IMR-90 (cell line): ENCODE measurements at regions not wholly inside any gene's neighbourhood (a gene's known extent, or its start where the extent isn't known, plus 50 kb on each side); places are given as distances from the start of the nearest gene placed in this dataset.

ENCODE experiments used
- ATAC-seq: fragments of 200-7000 bp; cut with Tn5 transposase; 2 replicates; pipeline ENCODE4 v1.9.1; 2020; ENCODE audit warnings: low read depth, mild to moderate bottlenecking, moderate library complexity
- BruUV-seq: library from RNA; stranded (reverse); fragments of 400-500 nt; replicated peaks from 2 replicates; lab custom pipeline; 2021; lab: Mats Ljungman, UMichigan
- CTCF ChIA-PET: fragments of 300-600 bp; formaldehyde crosslinking; extraction: SDS; loops from one replicate; lab custom pipeline; 2021; ENCODE audit warnings: antibody characterized with exemption; lab: Yijun Ruan, JAX
- POLR2A ChIA-PET: fragments of 300-600 bp; sonication (Branson Sonifier 250); formaldehyde crosslinking; loops from one replicate; lab custom pipeline; 2022; ENCODE audit warnings: antibody characterized with exemption; ENCODE audit not compliant: unreplicated experiment; lab: Charles Lee
- DNase-seq: peaks from one replicate; pipeline ENCODE4 v3.0.0; 2013
- H2AFZ ChIP-seq: replicated peaks from 2 replicates; pipeline ENCODE3; 2013; ENCODE audit warnings: low read length, mild to moderate bottlenecking; ENCODE audit not compliant: poor library complexity
- H2AK5ac ChIP-seq: 2 replicates; pipeline ENCODE4 v1.6.1; 2013; ENCODE audit warnings: low read depth, low read length, inconsistent platforms
- H2AK9ac ChIP-seq: replicated peaks from 2 replicates; pipeline ENCODE3; 2013; ENCODE audit warnings: mild to moderate bottlenecking, low read depth, low read length, moderate library complexity; ENCODE audit not compliant: poor library complexity
- H2BK120ac ChIP-seq: 2 replicates; pipeline ENCODE4 v1.6.1; 2013; ENCODE audit warnings: low read depth, low read length, inconsistent platforms
- H2BK15ac ChIP-seq: 3 replicates; pipeline ENCODE4 v1.6.1; 2013; ENCODE audit warnings: low read depth, low read length, inconsistent platforms
- H2BK20ac ChIP-seq: 2 replicates; pipeline ENCODE4 v1.6.1; 2013; ENCODE audit warnings: low read depth, mild to moderate bottlenecking, inconsistent platforms, low read length, moderate library complexity
- H2BK5ac ChIP-seq: 2 replicates; pipeline ENCODE4 v1.6.1; 2013; ENCODE audit warnings: mild to moderate bottlenecking, low read depth, low read length, inconsistent platforms; ENCODE audit not compliant: poor library complexity, severe bottlenecking
- H3K14ac ChIP-seq: replicated peaks from 2 replicates; pipeline ENCODE4 v1.6.1; 2013; ENCODE audit warnings: low read depth, low read length, inconsistent platforms
- H3K18ac ChIP-seq: 2 replicates; pipeline ENCODE4 v1.6.1; 2013; ENCODE audit warnings: low read depth, low read length, control low read depth
- H3K23ac ChIP-seq: 2 replicates; pipeline ENCODE4 v1.6.1; 2013; ENCODE audit warnings: low read depth, low read length, inconsistent platforms
- H3K27ac ChIP-seq: 2 replicates; pipeline ENCODE4 v1.5.1; 2013; ENCODE audit warnings: mild to moderate bottlenecking, control low read depth, low read length; ENCODE audit not compliant: insufficient read depth
- H3K27me3 ChIP-seq: 2 replicates; pipeline ENCODE4 v1.6.1; 2013; ENCODE audit warnings: low read length; ENCODE audit not compliant: control insufficient read depth, insufficient read depth
- H3K36me3 ChIP-seq: 2 replicates; pipeline ENCODE4 v1.6.1; 2013; ENCODE audit warnings: low read length, mixed read lengths; ENCODE audit not compliant: control insufficient read depth, insufficient read depth
- H3K4ac ChIP-seq: 2 replicates; pipeline ENCODE4 v1.6.1; 2013; ENCODE audit warnings: low read depth, low read length, inconsistent platforms
- H3K4me1 ChIP-seq: 2 replicates; pipeline ENCODE4 v1.6.1; 2013; ENCODE audit warnings: low read length, mixed read lengths; ENCODE audit not compliant: control insufficient read depth, insufficient read depth
- H3K4me2 ChIP-seq: 2 replicates; pipeline ENCODE4 v1.6.1; 2013; ENCODE audit warnings: low read depth, mild to moderate bottlenecking, control low read depth, low read length, moderate library complexity
- H3K4me3 ChIP-seq: 2 replicates; pipeline ENCODE4 v1.5.1; 2013; ENCODE audit warnings: low read depth, mild to moderate bottlenecking, control low read depth, low read length, moderate library complexity; ENCODE audit not compliant: insufficient read depth
- H3K56ac ChIP-seq: 2 replicates; pipeline ENCODE4 v1.6.1; 2013; ENCODE audit warnings: low read length, inconsistent platforms; ENCODE audit not compliant: insufficient read depth; ENCODE audit errors: extremely low read depth
- H3K79me1 ChIP-seq, 2 experiments: 2 replicates each; pipeline ENCODE4 v1.6.1; 2013; ENCODE audit warnings: low read length in 2 of 2, inconsistent platforms in 1 of 2, low read depth in 1 of 2
- H3K9ac ChIP-seq: 2 replicates; pipeline ENCODE4 v1.6.1; 2013; ENCODE audit warnings: low read depth, low read length, control low read depth
- H3K9me1 ChIP-seq: 2 replicates; pipeline ENCODE4 v1.6.1; 2013; ENCODE audit warnings: low read length, inconsistent platforms; ENCODE audit not compliant: insufficient read depth
- H3K9me3 ChIP-seq: 2 replicates; pipeline ENCODE4 v1.6.1; 2013; ENCODE audit warnings: low read length; ENCODE audit not compliant: control insufficient read depth, insufficient read depth
- H4K20me1 ChIP-seq: 2 replicates; pipeline ENCODE4 v1.6.1; 2013; ENCODE audit warnings: low read length, inconsistent platforms; ENCODE audit not compliant: insufficient read depth
- H4K5ac ChIP-seq: 2 replicates; pipeline ENCODE4 v1.6.1; 2013; ENCODE audit warnings: mild to moderate bottlenecking, low read depth, low read length, control low read depth
- H4K8ac ChIP-seq, 2 experiments: 2 replicates each; pipeline ENCODE4 v1.6.1; 2013; ENCODE audit warnings: low read depth in 2 of 2, low read length in 2 of 2, control low read depth in 1 of 2, inconsistent platforms in 1 of 2
- H4K91ac ChIP-seq: 2 replicates; pipeline ENCODE4 v1.6.1; 2013; ENCODE audit warnings: low read depth, low read length, inconsistent platforms; ENCODE audit not compliant: insufficient read depth
- POLR2A ChIP-seq: IDR thresholded peaks from 2 replicates; pipeline ENCODE4 v1.6.1; 2012; ENCODE audit warnings: mild to moderate bottlenecking, low read depth, low read length
- RAD21 ChIP-seq: IDR thresholded peaks from 2 replicates; pipeline ENCODE4 v1.6.1; 2012; ENCODE audit warnings: low read length, improper control_type of control experiment
- SMC3 ChIP-seq: fragments of 150-350 bp; IDR thresholded peaks from 2 replicates; pipeline ENCODE4 v1.6.1; 2016; ENCODE audit warnings: low read depth, mild to moderate bottlenecking, antibody characterized with exemption, low read length, moderate library complexity
- WGBS, 2 experiments: methylation state at CpG; one replicate each; pipeline versions ENCODE4 v1.1.5 to v1.1.7; 2013; ENCODE audit warnings: missing lambda C conversion rate in 2 of 2; ENCODE audit not compliant: insufficient read length in 1 of 2; ENCODE audit errors: extremely low coverage in 2 of 2; 5-methylcytosine and 5-hydroxymethylcytosine counted together
- dilution Hi-C: fragments of 300-500 bp; cut with HindIII; formaldehyde crosslinking; loops from one replicate; pipeline ENCODE4 v1.14.3; 2018; ENCODE audit warnings: low sequenced_read_pairs; ENCODE audit not compliant: unreplicated experiment
- in situ Hi-C: fragments of 300-500 bp; cut with MboI; formaldehyde crosslinking; loops from 3 replicates; pipeline ENCODE4 v1.14.3; 2019; ENCODE audit warnings: low sequenced_read_pairs, inconsistent platforms, mixed read lengths
- intact Hi-C: fragments of 100-400 bp; cut with micrococcal nuclease; formaldehyde crosslinking; loops from 2 replicates; pipeline ENCODE4 v1.10.0; 2022

GRCh38 chr5:7978991-7979390, 110.0 kb downstream of the MTRR start:
- Histone ChIP-seq H4K5ac (no peak overlapping the region), H3K79me1 (no peaks in the 10 kb centered on the region), H3K4me1 (no peaks in the 10 kb centered on the region), H3K14ac (no peak overlapping the region), H4K8ac (no peak overlapping the region), H3K18ac (no peak overlapping the region), H3K56ac (no peak overlapping the region), H3K27ac (no peak overlapping the region), H2AFZ (no peak overlapping the region), H2AK5ac (no peak overlapping the region), H4K20me1 (no peaks in the 10 kb centered on the region), H3K4me3 (no peak overlapping the region), H2BK5ac (no peak overlapping the region), H3K36me3 (no peaks in the 10 kb centered on the region), H2BK15ac (no peak overlapping the region), H3K27me3 (no peaks in the 10 kb centered on the region), H3K9me3 (no peaks in the 10 kb centered on the region), H3K23ac (no peak overlapping the region), H3K9ac (no peak overlapping the region), H2AK9ac (no peak overlapping the region), H3K9me1 (no peaks in the 10 kb centered on the region), H4K91ac (no peak overlapping the region), H2BK120ac (no peak overlapping the region), H3K4me2 (no peak overlapping the region), H2BK20ac (no peak overlapping the region), H3K4ac (no peak overlapping the region)
- ChIA-PET POLR2A (no interaction called here), CTCF (no interaction called here)
- BruUV-seq = no TSS peak
- in situ Hi-C loops = no loop called here
- intact Hi-C loops = no loop called here
- no CpG with 5 or more reads among the region's 2 CpGs for WGBS, 2 experiments
- no peak for TF ChIP-seq SMC3
- TF ChIP-seq RAD21 = no peak
- TF ChIP-seq POLR2A = no peak
- dilution Hi-C loops = no loop called here
- no peak for ATAC-seq
- no peak for DNase-seq
